Adrenal gland (tissue), 5 donors: ENCODE measurements at regions not wholly inside any gene's neighbourhood (a gene's known extent, or its start where the extent isn't known, plus 50 kb on each side); places are given as distances from the start of the nearest gene placed in this dataset.

ENCODE experiments used
- CTCF ChIP-seq, 6 experiments: fragments of 450-650 bp in 4 of 6; fragments of 200-600 bp in 2 of 6; sonication (generic) in 1 of 6; IDR thresholded peaks; 1 replicate in 5 of 6; 2 replicates in 1 of 6; pipeline versions ENCODE4 v1.5.1 to v1.8.0; 2016 to 2021; ENCODE audit warnings: antibody characterized with exemption in 6 of 6, mild to moderate bottlenecking in 2 of 6, moderate library complexity in 1 of 6
- POLR2A ChIP-seq, 2 donors: fragments of 450-650 bp; IDR thresholded peaks; one replicate each; pipeline ENCODE4 v1.6.1; 2017; ENCODE audit warnings: antibody characterized with exemption in 2 of 2, mild to moderate bottlenecking in 2 of 2, moderate library complexity in 1 of 2
- donor health status: DM: no; HTN: no; CAD: no.

GRCh38 chr16:26197707-26198106, 505.9 kb downstream of the HS3ST4 start:
- no peak for TF ChIP-seq CTCF (IDR thresholded peaks at IDR 0.05)
- TF ChIP-seq POLR2A (IDR thresholded peaks at IDR 0.05) = no peak
